HG03159 (cell line): ENCODE measurements at regions not wholly inside any gene's neighbourhood (a gene's known extent, or its start where the extent isn't known, plus 50 kb on each side); places are given as distances from the start of the nearest gene placed in this dataset.
"Not testable (repeated sequence)": the region's sequence is repeated elsewhere in the genome, so short reads cannot be mapped to it uniquely, and the experiment has no call there.

Experiments
- ATAC-seq: cut with Tn5 transposase; IDR thresholded peaks from one replicate; pipeline ENCODE4 v1.9.1; 2021; ENCODE audit warnings: mild to moderate bottlenecking, moderate library complexity; ENCODE audit not compliant: unreplicated experiment

GRCh38 chr1:65527190-65527589 is 106.7 kb downstream of the LEPR start:
- no peak for ATAC-seq

- ATAC-seq, result no peak
These were observed 107.4 kb downstream of the LEPR start for GRCh38 chr1:65527707-65528503.

- ATAC-seq, result no peak
These were observed 111.6 kb downstream of the LEPR start for GRCh38 chr1:65531972-65532570.

GRCh38 chr1:65535981-65536380 is 115.5 kb downstream of the LEPR start:
- no peak for ATAC-seq

- no peak for ATAC-seq
These were observed 117.6 kb downstream of the LEPR start for GRCh38 chr1:65538086-65538485.

- no peak for ATAC-seq
These were observed 118.2 kb downstream of the LEPR start for GRCh38 chr1:65538664-65539063.

GRCh38 chr1:65539266-65540131 is 119.0 kb downstream of the LEPR start:
- ATAC-seq, result no peak

GRCh38 chr1:65541161-65541560 is 120.7 kb downstream of the LEPR start:
- ATAC-seq, result no peak

GRCh38 chr1:65541865-65542264 is 121.4 kb downstream of the LEPR start:
- ATAC-seq, result no peak

- ATAC-seq, result not testable (repeated sequence)
These were observed 122.1 kb downstream of the LEPR start for GRCh38 chr1:65542592-65542991.

GRCh38 chr1:65550306-65551010 is 130.0 kb downstream of the LEPR start:
- ATAC-seq, result not testable (repeated sequence)

- not testable (repeated sequence) for ATAC-seq
These were observed 132.0 kb downstream of the LEPR start for GRCh38 chr1:65552484-65552883.

GRCh38 chr1:65554086-65554764 is 133.8 kb downstream of the LEPR start:
- ATAC-seq, result not testable (repeated sequence)

GRCh38 chr1:65554829-65555228 is 134.4 kb downstream of the LEPR start:
- ATAC-seq, result no peak

GRCh38 chr1:65558215-65558614 is 137.7 kb downstream of the LEPR start:
- ATAC-seq, result no peak

GRCh38 chr1:65564493-65564892 is 144.0 kb downstream of the LEPR start:
- no peak for ATAC-seq

GRCh38 chr1:65568285-65568684 is 147.8 kb downstream of the LEPR start:
- ATAC-seq, result no peak

GRCh38 chr1:65572701-65573421 is 152.4 kb downstream of the LEPR start:
- ATAC-seq, result no peak

GRCh38 chr1:65577278-65577677 is 156.8 kb downstream of the LEPR start:
- ATAC-seq, result no peak

- not testable (repeated sequence) for ATAC-seq
These were observed 157.5 kb downstream of the LEPR start for GRCh38 chr1:65577982-65578381.
